WERI-Rb-1 (cell line): ENCODE measurements at regions not wholly inside any gene's neighbourhood (a gene's known extent, or its start where the extent isn't known, plus 50 kb on each side); places are given as distances from the start of the nearest gene placed in this dataset.

Experiments used
- DNase-seq: peaks from one replicate; pipeline ENCODE4 v3.0.0-alpha.2; 2020
- H3K27ac ChIP-seq: fragments of 250-450 bp; sonication (Bioruptor Pico); 2 replicates; pipeline ENCODE4 v1.5.1; 2020; ENCODE audit warnings: mild to moderate bottlenecking, moderate library complexity
- H3K27me3 ChIP-seq: fragments of 250-450 bp; sonication (Bioruptor Pico); 2 replicates; pipeline ENCODE4 v1.5.1; 2021; ENCODE audit warnings: mild to moderate bottlenecking, low read depth, moderate library complexity; ENCODE audit not compliant: insufficient read depth, severe bottlenecking
- H3K36me3 ChIP-seq: fragments of 250-450 bp; sonication (Bioruptor Pico); 2 replicates; pipeline ENCODE4 v1.5.1; 2020; ENCODE audit warnings: mild to moderate bottlenecking, moderate library complexity
- H3K4me3 ChIP-seq: 2 replicates; pipeline ENCODE4 v1.5.1; 2011; ENCODE audit warnings: low read depth, mild to moderate bottlenecking, control low read depth, low read length
- H3K9me3 ChIP-seq: fragments of 250-450 bp; sonication (Bioruptor Pico); 2 replicates; pipeline ENCODE4 v1.5.1; 2021; ENCODE audit warnings: mild to moderate bottlenecking, moderate library complexity; ENCODE audit not compliant: severe bottlenecking
- CTCF ChIP-seq: IDR thresholded peaks from 2 replicates; pipeline ENCODE4 v1.5.1; 2011; ENCODE audit warnings: low read depth, mild to moderate bottlenecking, control low read depth, inconsistent platforms, low read length

- Histone ChIP-seq H3K9me3 (no peaks in the 10 kb centered on the region), H3K36me3 (no peaks in the 10 kb centered on the region), H3K27ac (no peak overlapping the region), H3K4me3 (no peak overlapping the region), H3K27me3 (no peaks in the 10 kb centered on the region)
- TF ChIP-seq CTCF = no peak
- no peak for DNase-seq
These were observed 153.4 kb downstream of the FMR1NB start for GRCh38 chrX:148134578-148134977.

DNA sequence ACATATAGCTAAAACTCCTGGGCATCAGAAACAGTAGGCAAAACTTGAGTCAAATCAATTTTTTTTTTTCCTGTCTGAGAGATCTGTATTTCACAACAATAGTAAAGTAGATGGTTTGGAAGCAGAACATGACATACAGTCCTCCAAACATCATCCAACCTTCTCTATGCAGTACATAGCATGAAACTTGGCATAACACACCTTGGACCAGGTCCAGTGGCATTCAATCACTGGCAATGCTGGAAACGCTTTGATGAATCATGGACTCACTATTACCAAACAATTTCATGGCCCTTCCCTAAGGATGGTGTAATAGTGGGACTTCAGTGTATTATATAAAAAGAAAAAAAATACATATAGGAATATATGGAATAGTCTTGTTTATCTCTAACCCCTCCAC lies 154.6 kb downstream of the FMR1NB start:
- DNase-seq = no peak
- H3K27ac ChIP-seq = no peak overlapping the region
- H3K36me3 ChIP-seq = no peaks in the 10 kb centered on the region
- no peak overlapping the region for H3K4me3 ChIP-seq
- H3K27me3 ChIP-seq = no peaks in the 10 kb centered on the region
- no peaks in the 10 kb centered on the region for H3K9me3 ChIP-seq
- no peak for TF ChIP-seq CTCF

GRCh38 chrX:148146121-148146520 lies 165.0 kb downstream of the FMR1NB start:
- H3K9me3 ChIP-seq = no peaks in the 10 kb centered on the region
- no peak overlapping the region for H3K4me3 ChIP-seq
- DNase-seq = no peak

GRCh38 chrX:148156986-148157385 lies 175.8 kb downstream of the FMR1NB start:
- Histone ChIP-seq H3K4me3 (no peak overlapping the region), H3K27ac (no peak overlapping the region), H3K9me3 (no peaks in the 10 kb centered on the region), H3K27me3 (no peaks in the 10 kb centered on the region), H3K36me3 (no peaks in the 10 kb centered on the region)
- no peak for TF ChIP-seq CTCF
- DNase-seq = no peak

More at GRCh38 chrX:148146121-148146520, 165.0 kb downstream of the FMR1NB start:
- peaks cover 3% of the 10 kb centered on the region for H3K27me3 ChIP-seq
- H3K36me3 ChIP-seq = no peaks in the 10 kb centered on the region
- no peak overlapping the region for H3K27ac ChIP-seq
- no peak for TF ChIP-seq CTCF

DNA sequence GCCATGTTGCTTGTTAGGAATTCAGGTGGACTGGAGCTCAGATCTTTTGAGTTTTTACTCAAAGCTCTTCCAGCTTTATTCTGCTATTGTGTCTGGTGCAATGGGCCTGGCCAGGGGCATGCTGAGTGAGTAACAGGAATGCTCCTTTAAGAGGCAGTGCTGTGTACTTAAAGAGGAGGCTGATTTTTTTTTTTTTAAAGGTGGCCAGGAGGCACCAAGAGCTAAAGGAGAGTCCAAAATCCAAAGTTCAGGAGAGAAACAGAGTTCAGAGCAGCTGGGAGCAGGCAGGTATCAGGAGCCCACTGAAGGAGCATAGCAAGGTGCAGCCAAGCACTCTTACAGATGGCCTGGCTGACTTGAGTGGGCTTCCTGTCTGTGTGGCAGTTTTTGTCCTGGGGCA lies 178.7 kb downstream of the FMR1NB start:
- Histone ChIP-seq H3K27me3 (peaks cover 7% of the 10 kb centered on the region), H3K9me3 (no peaks in the 10 kb centered on the region), H3K4me3 (no peak overlapping the region), H3K27ac (no peak overlapping the region), H3K36me3 (no peaks in the 10 kb centered on the region)
- no peak for TF ChIP-seq CTCF
- no peak for DNase-seq

- Histone ChIP-seq H3K4me3 (no peak overlapping the region), H3K27ac (no peak overlapping the region), H3K36me3 (no peaks in the 10 kb centered on the region), H3K9me3 (no peaks in the 10 kb centered on the region), H3K27me3 (peaks cover 11% of the 10 kb centered on the region)
- no peak for DNase-seq
- TF ChIP-seq CTCF = no peak
These were observed 180.6 kb downstream of the FMR1NB start for GRCh38 chrX:148161701-148162100.
